ENCODE measurements at regions not wholly inside any gene's neighbourhood (a gene's known extent, or its start where the extent isn't known, plus 50 kb on each side); places are given as distances from the start of the nearest gene placed in this dataset.
A peak's percentile ranks its signal among the peaks of the same experiment; 100 is the strongest.

- no peaks in the 10 kb centered on the region for H3K27me3 Mint-ChIP-seq (ENCODE audit: insufficient read depth, low read depth)
- H3K36me3 ChIP-seq, result no peaks in the 10 kb centered on the region
- TF ChIP-seq CTCF (IDR thresholded peaks at IDR 0.05) (no peak), EZH2phosphoT487 (IDR thresholded peaks at IDR 0.05) (no peak), EZH2 (IDR thresholded peaks at IDR 0.05) (no peak)
- H3K4me3 Mint-ChIP-seq, result no peak overlapping the region
- no peaks in the 10 kb centered on the region for H4K20me1 ChIP-seq (ENCODE audit: low read depth)
- no peaks in the 10 kb centered on the region for H3F3A ChIP-seq (ENCODE audit: low read depth)
- no peaks in the 10 kb centered on the region for H3K9me3 ChIP-seq (ENCODE audit: low read depth)
- H3K9me3 Mint-ChIP-seq, result peaks cover 1% of the 10 kb centered on the region
- no peak for DNase-seq (ENCODE audit: low spot score)
- H3K79me2 ChIP-seq (ENCODE audit: low read depth), result no peaks in the 10 kb centered on the region
- no peak overlapping the region for H3K4me3 ChIP-seq
- H3K4me1 Mint-ChIP-seq, result peaks cover 18% of the 10 kb centered on the region
- H3K27ac Mint-ChIP-seq, result no peak overlapping the region
- H2AFZ ChIP-seq (replicated peaks), result no peak overlapping the region
- no peaks in the 10 kb centered on the region for H3K36me3 Mint-ChIP-seq
- H3K9ac ChIP-seq, result no peak overlapping the region
- H3K4me1 ChIP-seq, result peaks cover 22% of the 10 kb centered on the region
- no peaks in the 10 kb centered on the region for H3K27me3 ChIP-seq
- no peak overlapping the region for H3K4me2 ChIP-seq
- H3K27ac ChIP-seq, result no peak overlapping the region
Observed at GRCh38 chr1:214971071-214971470, 111.5 kb upstream of the KCNK2 start.

DNA sequence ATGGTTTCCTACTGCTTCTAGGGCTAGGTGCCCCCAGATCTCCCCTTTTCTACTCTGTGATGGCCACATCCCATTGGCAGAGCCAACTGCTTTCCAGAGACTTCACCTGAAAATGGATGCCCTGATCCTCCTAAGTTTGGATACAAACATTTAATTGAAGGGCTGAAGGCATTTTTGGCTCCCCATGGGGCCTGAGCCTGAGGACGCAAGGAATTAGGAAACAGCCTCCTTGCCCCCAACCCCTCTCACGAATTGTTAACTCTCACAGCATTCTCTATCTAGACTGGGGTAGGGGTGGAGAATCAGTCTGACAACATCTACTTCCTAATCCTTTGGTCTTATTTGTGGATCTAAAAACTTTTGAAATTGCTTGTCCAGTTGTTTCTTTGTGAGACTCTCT lies 108.5 kb upstream of the KCNK2 start:
- no peaks in the 10 kb centered on the region for H3K36me3 ChIP-seq

DNA sequence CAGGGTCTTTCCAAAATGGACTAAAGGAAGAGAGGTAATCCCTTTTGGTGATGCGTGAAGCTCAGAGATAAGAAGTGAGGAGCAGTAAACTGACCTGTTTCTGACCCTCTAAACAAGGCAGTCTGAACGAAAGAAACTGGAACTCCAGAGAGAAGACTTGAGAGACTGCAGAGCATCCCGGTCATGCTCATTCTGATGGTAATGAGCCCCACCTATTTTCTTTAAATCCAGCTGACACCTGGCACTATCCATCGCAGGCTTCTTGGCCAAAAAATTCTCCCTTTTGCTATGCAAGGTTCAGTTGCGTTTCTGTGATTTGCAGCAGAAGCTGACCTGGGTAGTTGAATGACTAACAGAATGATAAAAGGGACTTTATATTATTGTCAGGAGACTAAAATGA lies 105.9 kb upstream of the KCNK2 start:
- Mint-ChIP-seq H3K27me3 (ENCODE audit: insufficient read depth, low read depth) (no peaks in the 10 kb centered on the region), H3K36me3 (no peaks in the 10 kb centered on the region), H3K4me1 (peaks cover 20% of the 10 kb centered on the region), H3K27ac (no peak overlapping the region), H3K9me3 (no peaks in the 10 kb centered on the region), H3K4me3 (no peak overlapping the region)
- no peak overlapping the region for H3K9ac ChIP-seq
- H3K27ac ChIP-seq, result no peak overlapping the region
- H3K4me2 ChIP-seq, result peak overlapping the region; percentile 50
- no peaks in the 10 kb centered on the region for H3K9me3 ChIP-seq (ENCODE audit: low read depth)
- H3K4me3 ChIP-seq, result no peak overlapping the region
- no peaks in the 10 kb centered on the region for H3K36me3 ChIP-seq
- no peaks in the 10 kb centered on the region for H3K79me2 ChIP-seq (ENCODE audit: low read depth)
- DNase-seq (ENCODE audit: low spot score), result peak; percentile 18
- no peaks in the 10 kb centered on the region for H3K27me3 ChIP-seq
- H3K4me1 ChIP-seq, result peaks cover 29% of the 10 kb centered on the region
- TF ChIP-seq EZH2 (IDR thresholded peaks at IDR 0.05) (no peak), CTCF (IDR thresholded peaks at IDR 0.05) (no peak), EZH2phosphoT487 (IDR thresholded peaks at IDR 0.05) (no peak)
- no peaks in the 10 kb centered on the region for H4K20me1 ChIP-seq (ENCODE audit: low read depth)
- H3F3A ChIP-seq (ENCODE audit: low read depth), result peaks cover 4% of the 10 kb centered on the region
- peak overlapping the region; percentile 17 for H2AFZ ChIP-seq (replicated peaks)

More for the DNA sequence above, 108.5 kb upstream of the KCNK2 start:
- Mint-ChIP-seq H3K4me3 (no peak overlapping the region), H3K4me1 (peaks cover 20% of the 10 kb centered on the region), H3K27ac (peak overlapping the region; percentile 12), H3K9me3 (no peaks in the 10 kb centered on the region), H3K36me3 (no peaks in the 10 kb centered on the region), H3K27me3 (ENCODE audit: insufficient read depth, low read depth) (no peaks in the 10 kb centered on the region)
- no peak for TF ChIP-seq EZH2phosphoT487 (IDR thresholded peaks at IDR 0.05)
- no peak for TF ChIP-seq CTCF (IDR thresholded peaks at IDR 0.05)
- TF ChIP-seq EZH2 (IDR thresholded peaks at IDR 0.05), result no peak
- Histone ChIP-seq H4K20me1 (ENCODE audit: low read depth) (no peaks in the 10 kb centered on the region), H3K27ac (no peak overlapping the region), H3K27me3 (no peaks in the 10 kb centered on the region), H3K4me3 (no peak overlapping the region), H3K9ac (no peak overlapping the region), H3K9me3 (ENCODE audit: low read depth) (no peaks in the 10 kb centered on the region), H3K4me2 (peak overlapping the region; percentile 37), H3K4me1 (peaks cover 29% of the 10 kb centered on the region), H3K79me2 (ENCODE audit: low read depth) (no peaks in the 10 kb centered on the region), H2AFZ (replicated peaks) (peak overlapping the region; percentile 43), H3F3A (ENCODE audit: low read depth) (peaks cover 4% of the 10 kb centered on the region)
- DNase-seq (ENCODE audit: low spot score), result no peak
